Astrocyte (in vitro differentiated cells and primary cell): ENCODE measurements at regions not wholly inside any gene's neighbourhood (a gene's known extent, or its start where the extent isn't known, plus 50 kb on each side); places are given as distances from the start of the nearest gene placed in this dataset.

ENCODE experiments used
- DNase-seq: peaks from one replicate; pipeline ENCODE4 v3.0.0-alpha.2; 2010; ENCODE audit warnings: low read depth
- FAIRE-seq: peaks from 2 replicates; lab custom pipeline; 2011; peaks lifted over from hg19 to GRCh38; lab: Jason Lieb, UNC
- H2AFZ ChIP-seq: 2 replicates; pipeline ENCODE4 v1.6.0; 2012; ENCODE audit warnings: low read depth, low read length, inconsistent platforms
- H3K27ac ChIP-seq: 2 replicates; pipeline ENCODE4 v1.5.1; 2011; ENCODE audit warnings: low read depth, low read length, inconsistent platforms
- H3K27me3 ChIP-seq: 2 replicates; pipeline ENCODE4 v1.6.0; 2011; ENCODE audit warnings: low read length, inconsistent platforms; ENCODE audit not compliant: insufficient read depth
- H3K36me3 ChIP-seq: 2 replicates; pipeline ENCODE4 v1.5.1; 2011; ENCODE audit warnings: low read length, inconsistent platforms; ENCODE audit not compliant: insufficient read depth
- H3K4me1 ChIP-seq: 2 replicates; pipeline ENCODE4 v1.5.1; 2011; ENCODE audit warnings: low read length, inconsistent platforms; ENCODE audit not compliant: insufficient read depth
- H3K4me2 ChIP-seq: 2 replicates; pipeline ENCODE4 v1.6.0; 2012; ENCODE audit warnings: low read length, inconsistent platforms
- H3K4me3 ChIP-seq: 2 replicates; pipeline ENCODE4 v1.5.1; 2011; ENCODE audit warnings: low read depth, mild to moderate bottlenecking, low read length, inconsistent platforms; ENCODE audit not compliant: insufficient read depth
- H3K79me2 ChIP-seq: 2 replicates; pipeline ENCODE4 v1.6.0; 2012; ENCODE audit warnings: mild to moderate bottlenecking, low read length, inconsistent platforms; ENCODE audit not compliant: insufficient read depth
- H3K9ac ChIP-seq: 2 replicates; pipeline ENCODE4 v1.6.0; 2012; ENCODE audit warnings: mild to moderate bottlenecking, low read length, inconsistent platforms
- H3K9me3 ChIP-seq: 2 replicates; pipeline ENCODE4 v1.5.1; 2012; ENCODE audit warnings: low read depth, mild to moderate bottlenecking, low read length, inconsistent platforms; ENCODE audit not compliant: insufficient read depth
- H4K20me1 ChIP-seq: 2 replicates; pipeline ENCODE4 v1.6.0; 2012; ENCODE audit warnings: low read length, inconsistent platforms; ENCODE audit not compliant: insufficient read depth
- H3K27ac Mint-ChIP-seq: one replicate; pipeline ENCODE4 v1.8.0; 2021; ENCODE audit warnings: mild to moderate bottlenecking, mixed read lengths; ENCODE audit not compliant: unreplicated experiment
- H3K27me3 Mint-ChIP-seq: one replicate; pipeline ENCODE4 v1.8.0; 2021; ENCODE audit warnings: low read depth, mixed read lengths; ENCODE audit not compliant: unreplicated experiment
- H3K36me3 Mint-ChIP-seq: one replicate; pipeline ENCODE4 v1.8.0; 2021; ENCODE audit warnings: low read depth, mixed read lengths; ENCODE audit not compliant: unreplicated experiment
- H3K4me1 Mint-ChIP-seq: one replicate; pipeline ENCODE4 v1.8.0; 2021; ENCODE audit warnings: low read depth, mixed read lengths; ENCODE audit not compliant: unreplicated experiment
- H3K4me3 Mint-ChIP-seq: one replicate; pipeline ENCODE4 v1.8.0; 2021; ENCODE audit warnings: mild to moderate bottlenecking, moderate library complexity, mixed read lengths; ENCODE audit not compliant: unreplicated experiment
- H3K9me3 Mint-ChIP-seq: one replicate; pipeline ENCODE4 v1.8.0; 2021; ENCODE audit warnings: mild to moderate bottlenecking, mixed read lengths; ENCODE audit not compliant: unreplicated experiment
- CTCF ChIP-seq: IDR thresholded peaks from 2 replicates; pipeline ENCODE4 v1.5.1; 2011; ENCODE audit warnings: low read depth, mild to moderate bottlenecking, inconsistent platforms, low read length, moderate library complexity; ENCODE audit not compliant: insufficient read depth
- EZH2 ChIP-seq: IDR thresholded peaks from 2 replicates; pipeline ENCODE4 v1.6.1; 2012; ENCODE audit warnings: mild to moderate bottlenecking, low read length, inconsistent platforms; ENCODE audit not compliant: insufficient read depth

GRCh38 chr4:155509555-155509954 is 132.8 kb upstream of the MAP9 start:
- H2AFZ ChIP-seq: no peak overlapping the region
- H3K79me2 ChIP-seq: no peaks in the 10 kb centered on the region
- no peak overlapping the region for H3K4me3 ChIP-seq
- Mint-ChIP-seq H3K4me1 (no peaks in the 10 kb centered on the region), H3K4me3 (no peak overlapping the region), H3K36me3 (no peaks in the 10 kb centered on the region), H3K27me3 (peaks cover 2% of the 10 kb centered on the region), H3K9me3 (no peaks in the 10 kb centered on the region), H3K27ac (no peak overlapping the region)
- no peak overlapping the region for H3K27ac ChIP-seq
- no peak overlapping the region for H3K4me2 ChIP-seq
- no peaks in the 10 kb centered on the region for H3K36me3 ChIP-seq
- H3K4me1 ChIP-seq: no peaks in the 10 kb centered on the region
- no peaks in the 10 kb centered on the region for H3K9me3 ChIP-seq
- H4K20me1 ChIP-seq: no peaks in the 10 kb centered on the region
- DNase-seq (no peak), FAIRE-seq (no peak)
- no peaks in the 10 kb centered on the region for H3K27me3 ChIP-seq
- H3K9ac ChIP-seq: no peak overlapping the region
- TF ChIP-seq CTCF (no peak), EZH2 (no peak)

GRCh38 chr4:155506745-155507144 is 130.0 kb upstream of the MAP9 start:
- no peaks in the 10 kb centered on the region for H3K4me1 Mint-ChIP-seq
- H3K4me2 ChIP-seq: no peak overlapping the region
- DNase-seq: no peak

More at GRCh38 chr4:155506745-155507144, 130.0 kb upstream of the MAP9 start:
- no peaks in the 10 kb centered on the region for H3K9me3 ChIP-seq
- H3K9ac ChIP-seq: no peak overlapping the region
- no peaks in the 10 kb centered on the region for H3K79me2 ChIP-seq
- no peaks in the 10 kb centered on the region for H3K36me3 Mint-ChIP-seq
- no peaks in the 10 kb centered on the region for H4K20me1 ChIP-seq
- H3K27ac Mint-ChIP-seq: no peak overlapping the region
- H3K4me3 Mint-ChIP-seq: no peak overlapping the region
- H3K27ac ChIP-seq: no peak overlapping the region
- TF ChIP-seq CTCF (no peak), EZH2 (no peak)
- no peak overlapping the region for H2AFZ ChIP-seq
- H3K27me3 Mint-ChIP-seq: peaks cover 2% of the 10 kb centered on the region
- FAIRE-seq: no peak
- no peaks in the 10 kb centered on the region for H3K27me3 ChIP-seq
- no peak overlapping the region for H3K4me3 ChIP-seq
- no peaks in the 10 kb centered on the region for H3K4me1 ChIP-seq
- H3K36me3 ChIP-seq: no peaks in the 10 kb centered on the region
- no peaks in the 10 kb centered on the region for H3K9me3 Mint-ChIP-seq
